Mesenchymal stem cell (in vitro differentiated cells and primary cell): ENCODE measurements at regions not wholly inside any gene's neighbourhood (a gene's known extent, or its start where the extent isn't known, plus 50 kb on each side); places are given as distances from the start of the nearest gene placed in this dataset.

ENCODE experiments used
- DNase-seq: peaks from one replicate; pipeline ENCODE4 v3.0.0-alpha.2; 2013
- H2AFZ ChIP-seq: one replicate; pipeline ENCODE4 v1.6.1; 2013; ENCODE audit warnings: low read depth, mild to moderate bottlenecking, control low read depth, inconsistent platforms, low read length, moderate library complexity
- H2AK5ac ChIP-seq: 2 replicates; pipeline ENCODE4 v1.6.1; 2013; ENCODE audit warnings: low read length, moderate library complexity, mild to moderate bottlenecking, inconsistent platforms; ENCODE audit not compliant: severe bottlenecking
- H2BK120ac ChIP-seq: one replicate; pipeline ENCODE4 v1.6.1; 2013; ENCODE audit warnings: low read depth, mild to moderate bottlenecking, inconsistent platforms, low read length, moderate library complexity
- H2BK12ac ChIP-seq, 2 experiments: one replicate each; pipeline ENCODE4 v1.6.1; 2013; ENCODE audit warnings: inconsistent platforms in 2 of 2, low read length in 2 of 2, mild to moderate bottlenecking in 2 of 2, moderate library complexity in 2 of 2, control low read depth in 1 of 2
- H2BK15ac ChIP-seq: one replicate; pipeline ENCODE4 v1.6.1; 2013; ENCODE audit warnings: mild to moderate bottlenecking, low read depth, inconsistent platforms; ENCODE audit not compliant: poor library complexity, severe bottlenecking
- H2BK5ac ChIP-seq: 2 replicates; pipeline ENCODE4 v1.6.1; 2013; ENCODE audit warnings: low read depth, mild to moderate bottlenecking, low read length, control low read depth, inconsistent platforms; ENCODE audit not compliant: poor library complexity, severe bottlenecking
- H3K14ac ChIP-seq, 2 experiments: one replicate each; pipeline ENCODE4 v1.6.1; 2013; ENCODE audit warnings: inconsistent platforms in 2 of 2, low read length in 2 of 2, control low read depth in 1 of 2, mild to moderate bottlenecking in 1 of 2, moderate library complexity in 1 of 2
- H3K18ac ChIP-seq, 2 experiments: one replicate each; pipeline ENCODE4 v1.6.1; 2013; ENCODE audit warnings: inconsistent platforms in 2 of 2, low read length in 2 of 2, control low read depth in 1 of 2, low read depth in 1 of 2, mild to moderate bottlenecking in 1 of 2
- H3K23ac ChIP-seq, 2 experiments: one replicate each; pipeline ENCODE4 v1.6.1; 2013; ENCODE audit warnings: inconsistent platforms in 2 of 2, low read length in 2 of 2, mild to moderate bottlenecking in 2 of 2, moderate library complexity in 2 of 2, control low read depth in 1 of 2
- H3K27ac ChIP-seq: 2 replicates; pipeline ENCODE4 v1.5.1; 2013; ENCODE audit warnings: mild to moderate bottlenecking, moderate library complexity, low read length, control low read depth, inconsistent platforms; ENCODE audit not compliant: poor library complexity, severe bottlenecking
- H3K27me3 ChIP-seq, 2 experiments: 2 replicates each; pipeline versions ENCODE4 v1.6.1 to v1.7.0; 2013; ENCODE audit warnings: low read length in 2 of 2, mild to moderate bottlenecking in 2 of 2, moderate library complexity in 2 of 2, control low read depth in 1 of 2, inconsistent platforms in 1 of 2; ENCODE audit not compliant: control insufficient read depth in 1 of 2, insufficient read depth in 1 of 2
- H3K36me3 ChIP-seq, 2 experiments: 2 replicates each; pipeline versions ENCODE4 v1.6.1 to v1.7.0; 2013; ENCODE audit warnings: low read length in 2 of 2, control low read depth in 1 of 2, inconsistent platforms in 1 of 2, low read depth in 1 of 2, mild to moderate bottlenecking in 1 of 2; ENCODE audit not compliant: insufficient read depth in 2 of 2, control insufficient read depth in 1 of 2
- H3K4ac ChIP-seq, 2 experiments: one replicate each; pipeline ENCODE4 v1.6.1; 2013; ENCODE audit warnings: inconsistent platforms in 2 of 2, low read length in 2 of 2, mild to moderate bottlenecking in 2 of 2, moderate library complexity in 2 of 2, control low read depth in 1 of 2, low read depth in 1 of 2
- H3K4me1 ChIP-seq: 2 replicates; pipeline ENCODE4 v1.6.1; 2013; ENCODE audit warnings: low read depth, low read length, control low read depth; ENCODE audit not compliant: control insufficient read depth, insufficient read depth
- H3K4me2 ChIP-seq: 2 replicates; pipeline ENCODE4 v1.6.1; 2013; ENCODE audit warnings: low read length, mild to moderate bottlenecking, inconsistent platforms; ENCODE audit not compliant: poor library complexity, severe bottlenecking
- H3K4me3 ChIP-seq, 2 experiments: 2 replicates each; pipeline versions ENCODE4 v1.5.1 to v1.7.0; 2013; ENCODE audit warnings: low read length in 2 of 2, mild to moderate bottlenecking in 2 of 2, control low read depth in 1 of 2, low read depth in 1 of 2; ENCODE audit not compliant: insufficient read depth in 1 of 2
- H3K79me1 ChIP-seq: replicated peaks from 2 replicates; pipeline ENCODE4 v1.6.1; 2013; ENCODE audit warnings: mild to moderate bottlenecking, control low read depth, low read length, inconsistent platforms; ENCODE audit not compliant: poor library complexity, severe bottlenecking
- H3K9ac ChIP-seq: 2 replicates; pipeline ENCODE4 v1.7.0; 2013; ENCODE audit warnings: mild to moderate bottlenecking, low read length, moderate library complexity
- H3K9me3 ChIP-seq: 2 replicates; pipeline ENCODE4 v1.7.0; 2013; ENCODE audit warnings: mild to moderate bottlenecking, low read length; ENCODE audit not compliant: control insufficient read depth
- H4K8ac ChIP-seq: one replicate; pipeline ENCODE4 v1.6.1; 2013; ENCODE audit warnings: inconsistent platforms, mild to moderate bottlenecking, low read length, moderate library complexity
- H4K91ac ChIP-seq: one replicate; pipeline ENCODE4 v1.6.1; 2013; ENCODE audit warnings: mild to moderate bottlenecking, low read length, inconsistent platforms
- WGBS: methylation state at CpG from one replicate; pipeline ENCODE4 v1.1.7; 2013; ENCODE audit warnings: mixed read lengths; 5-methylcytosine and 5-hydroxymethylcytosine counted together

DNA sequence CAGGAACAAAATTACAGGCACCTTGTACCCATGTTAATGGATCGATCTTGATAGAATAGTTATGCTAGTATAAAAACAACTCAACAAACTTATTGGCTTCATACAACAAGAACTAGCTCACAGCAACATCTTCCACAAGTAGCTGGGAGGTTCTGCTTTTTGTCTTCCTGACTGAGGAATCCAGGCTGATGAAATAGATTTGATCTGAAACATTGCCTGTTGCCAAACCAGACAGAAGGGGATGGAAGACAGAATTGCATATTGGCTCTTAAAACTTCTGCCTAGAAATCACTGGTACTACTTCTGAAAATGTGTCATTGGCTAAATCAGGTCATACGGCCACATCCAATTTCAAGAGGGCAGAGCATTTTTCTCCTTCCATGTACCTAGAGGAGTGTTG lies 267.3 kb downstream of the RFC3 start:
- no peak overlapping the region for H4K91ac ChIP-seq
- H3K4me1 ChIP-seq = no peaks in the 10 kb centered on the region
- H2AFZ ChIP-seq = no peak overlapping the region
- H4K8ac ChIP-seq = no peak overlapping the region
- no peaks in the 10 kb centered on the region for H3K36me3 ChIP-seq
- no peak overlapping the region for H3K4me3 ChIP-seq
- no peaks in the 10 kb centered on the region for H3K79me1 ChIP-seq
- no peak overlapping the region for H3K23ac ChIP-seq
- no peak overlapping the region for H3K4ac ChIP-seq
- DNase-seq = peak; percentile 23
- no peak overlapping the region for H2BK5ac ChIP-seq
- no peak overlapping the region for H3K27ac ChIP-seq
- H2BK12ac ChIP-seq = no peak overlapping the region
- H3K18ac ChIP-seq = no peak overlapping the region
- WGBS = 79% methylated on average over 1 of the region's 2 CpGs
- no peaks in the 10 kb centered on the region for H3K27me3 ChIP-seq
- H2BK15ac ChIP-seq = no peak overlapping the region
- no peaks in the 10 kb centered on the region for H3K9me3 ChIP-seq
- H3K9ac ChIP-seq = no peak overlapping the region
- H2AK5ac ChIP-seq = no peak overlapping the region
- H3K4me2 ChIP-seq = no peak overlapping the region
- no peak overlapping the region for H3K14ac ChIP-seq
- no peak overlapping the region for H2BK120ac ChIP-seq

GRCh38 chr13:34086281-34086680 lies 268.3 kb downstream of the RFC3 start:
- H2AFZ ChIP-seq = no peak overlapping the region
- H4K8ac ChIP-seq = no peak overlapping the region
- no peak overlapping the region for H3K9ac ChIP-seq
- H3K9me3 ChIP-seq = no peaks in the 10 kb centered on the region
- no peak overlapping the region for H2BK120ac ChIP-seq
- no peak overlapping the region for H2BK12ac ChIP-seq
- no peaks in the 10 kb centered on the region for H3K79me1 ChIP-seq
- H3K4me2 ChIP-seq = no peak overlapping the region
- DNase-seq = no peak
- no peak overlapping the region for H3K18ac ChIP-seq
- no peak overlapping the region for H2BK15ac ChIP-seq
- H3K36me3 ChIP-seq = no peaks in the 10 kb centered on the region
- H2AK5ac ChIP-seq = no peak overlapping the region
- H4K91ac ChIP-seq = no peak overlapping the region
- 88% methylated on average over 1 of the region's 2 CpGs for WGBS
- H3K4ac ChIP-seq = no peak overlapping the region
- no peak overlapping the region for H3K23ac ChIP-seq
- no peaks in the 10 kb centered on the region for H3K27me3 ChIP-seq
- H3K4me3 ChIP-seq = no peak overlapping the region
- no peak overlapping the region for H3K27ac ChIP-seq
- H3K14ac ChIP-seq = no peak overlapping the region
- H2BK5ac ChIP-seq = no peak overlapping the region
- no peaks in the 10 kb centered on the region for H3K4me1 ChIP-seq

- no peak overlapping the region for H3K27ac ChIP-seq
- H2AFZ ChIP-seq = no peak overlapping the region
- no peak overlapping the region for H2BK5ac ChIP-seq
- no peak for DNase-seq
- H3K18ac ChIP-seq = no peak overlapping the region
- no peak overlapping the region for H2AK5ac ChIP-seq
- no peaks in the 10 kb centered on the region for H3K36me3 ChIP-seq
- no peak overlapping the region for H3K4ac ChIP-seq
- H3K4me1 ChIP-seq = no peaks in the 10 kb centered on the region
- no peak overlapping the region for H2BK120ac ChIP-seq
- H3K27me3 ChIP-seq = no peaks in the 10 kb centered on the region
- H3K14ac ChIP-seq = no peak overlapping the region
- H3K79me1 ChIP-seq = no peaks in the 10 kb centered on the region
- H3K9me3 ChIP-seq = no peaks in the 10 kb centered on the region
- no peak overlapping the region for H3K23ac ChIP-seq
- H2BK15ac ChIP-seq = no peak overlapping the region
- no peak overlapping the region for H3K9ac ChIP-seq
- no peak overlapping the region for H2BK12ac ChIP-seq
- H4K8ac ChIP-seq = no peak overlapping the region
- no peak overlapping the region for H3K4me3 ChIP-seq
- no peak overlapping the region for H3K4me2 ChIP-seq
- 77% methylated on average over 3 of the region's 4 CpGs for WGBS
- H4K91ac ChIP-seq = no peak overlapping the region
These were observed 269.8 kb downstream of the RFC3 start for GRCh38 chr13:34087791-34088190.

DNA sequence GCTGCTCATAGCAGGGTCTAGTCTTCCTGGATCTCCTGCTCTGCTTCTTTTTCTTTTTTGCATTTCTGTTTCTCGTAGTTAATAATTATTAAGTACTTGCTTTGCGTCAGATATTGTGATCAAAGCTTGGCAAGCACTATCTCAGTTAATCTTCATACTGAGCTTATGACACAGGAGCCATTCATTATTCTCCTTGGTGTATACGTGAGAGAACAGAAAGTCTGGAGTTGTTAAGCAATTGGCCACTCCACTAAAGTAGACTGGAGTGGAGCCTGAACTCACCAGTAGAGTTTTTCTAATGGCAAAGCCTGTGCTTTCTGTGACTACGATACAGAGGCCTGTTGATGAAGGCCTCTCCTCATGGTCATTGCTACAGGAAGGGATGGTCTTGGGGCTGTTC lies 285.9 kb downstream of the RFC3 start:
- Histone ChIP-seq H3K79me1 (no peaks in the 10 kb centered on the region), H2BK15ac (no peak overlapping the region), H4K8ac (no peak overlapping the region), H3K4me3 (no peak overlapping the region), H4K91ac (no peak overlapping the region), H2BK120ac (no peak overlapping the region), H2AFZ (no peak overlapping the region), H3K4me2 (no peak overlapping the region), H3K36me3 (no peaks in the 10 kb centered on the region), H3K23ac (no peak overlapping the region), H3K9me3 (no peaks in the 10 kb centered on the region), H3K18ac (no peak overlapping the region), H2BK5ac (no peak overlapping the region), H3K9ac (no peak overlapping the region), H3K27me3 (no peaks in the 10 kb centered on the region), H3K4ac (no peak overlapping the region), H2AK5ac (no peak overlapping the region), H3K4me1 (no peaks in the 10 kb centered on the region), H2BK12ac (no peak overlapping the region), H3K27ac (no peak overlapping the region), H3K14ac (no peak overlapping the region)
- WGBS = 98% methylated on average over 3 of the region's 4 CpGs
- DNase-seq = no peak
